Stimulated activated CD8-positive, alpha-beta memory T cell treated with anti-CD3 and anti-CD28 coated beads, Interleukin-7, amount 100 ng/mL, for 48 hours (primary cell): ENCODE measurements at regions not wholly inside any gene's neighbourhood (a gene's known extent, or its start where the extent isn't known, plus 50 kb on each side); places are given as distances from the start of the nearest gene placed in this dataset.

Experiments used
- DNase-seq, 2 donors: peaks; one replicate each; pipeline ENCODE4 v3.0.0-alpha.2; 2020; ENCODE audit warnings: low read depth in 1 of 2; ENCODE audit errors: extremely low read depth in 1 of 2

DNA sequence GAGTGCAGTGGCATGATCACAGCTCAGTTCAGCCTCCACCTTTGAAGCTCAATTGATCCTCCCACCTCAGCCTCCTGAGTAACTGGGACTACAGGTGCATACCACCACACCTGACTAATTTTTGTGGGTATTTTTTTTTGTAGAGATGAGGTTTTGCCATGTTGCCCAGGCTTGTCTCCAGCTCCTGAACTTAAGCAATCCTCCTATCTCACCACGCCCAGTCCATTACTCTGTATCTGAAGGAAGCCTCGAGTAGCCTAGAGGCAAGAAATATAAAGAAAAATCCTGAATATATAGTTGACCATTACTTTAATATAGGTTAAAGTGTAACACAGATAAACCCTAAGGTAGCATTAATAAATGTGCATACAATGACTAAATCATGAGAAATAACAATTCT, 686.8 kb upstream of the PIK3C3 start:
- no peak for DNase-seq

DNA sequence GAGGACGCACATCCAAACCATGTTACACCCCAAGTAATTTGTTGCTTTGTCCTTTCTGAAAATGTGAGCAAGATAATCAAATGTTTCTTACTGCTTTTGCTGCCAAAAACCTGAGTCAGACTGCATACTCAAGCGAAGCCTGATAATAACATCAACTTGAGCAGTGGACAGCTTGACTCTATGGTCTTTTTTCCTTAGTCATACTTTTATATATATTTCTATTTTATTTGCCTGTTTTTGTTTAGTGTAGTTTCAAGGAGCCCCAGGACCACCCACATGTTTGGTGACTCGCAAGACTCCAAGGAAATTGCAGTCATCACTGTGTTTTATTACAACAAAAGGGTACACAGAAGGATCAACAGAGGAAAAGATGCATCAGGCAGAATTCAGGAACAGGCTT, 688.4 kb upstream of the PIK3C3 start:
- no peak for DNase-seq

DNA sequence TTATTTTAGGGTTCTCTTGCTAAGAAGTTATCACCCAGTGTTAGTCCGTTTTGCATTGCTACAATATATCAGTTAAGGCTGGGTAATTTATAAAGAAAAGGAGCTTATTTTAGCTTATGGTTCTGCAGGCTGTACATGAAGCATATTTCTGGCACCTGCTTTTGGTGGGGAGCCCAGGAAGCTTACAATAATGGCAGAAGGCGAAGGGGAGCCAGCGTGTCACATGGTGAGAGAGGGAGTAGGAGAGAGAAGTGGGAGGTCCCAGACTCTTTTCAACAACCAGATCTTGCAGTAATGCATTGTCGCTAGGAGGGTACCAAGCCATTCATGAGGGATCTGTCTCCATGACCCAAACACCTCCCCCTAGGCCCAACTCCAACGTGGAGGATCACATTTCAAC, 688.8 kb upstream of the PIK3C3 start:
- no peak for DNase-seq

DNA sequence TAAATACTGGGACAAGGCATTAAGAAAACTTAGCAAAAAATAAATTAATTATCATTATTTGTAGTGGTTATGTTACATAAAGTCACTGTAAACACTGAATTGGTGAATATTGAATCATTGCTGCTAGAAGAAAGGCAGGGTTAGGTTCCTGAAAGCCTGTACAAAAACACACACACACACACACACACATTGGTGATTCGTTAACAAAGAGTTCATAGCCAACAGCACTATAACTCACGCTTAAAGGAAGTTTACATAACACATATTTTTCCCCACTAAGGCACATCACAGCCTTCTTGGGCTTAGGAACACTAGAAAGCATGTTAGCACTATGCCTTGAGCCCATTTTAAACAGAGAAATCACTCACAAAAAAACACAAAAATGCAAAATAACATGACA, 690.0 kb upstream of the PIK3C3 start:
- no peak for DNase-seq

GRCh38 chr18:41263956-41264355, 691.1 kb upstream of the PIK3C3 start:
- no peak for DNase-seq

DNA sequence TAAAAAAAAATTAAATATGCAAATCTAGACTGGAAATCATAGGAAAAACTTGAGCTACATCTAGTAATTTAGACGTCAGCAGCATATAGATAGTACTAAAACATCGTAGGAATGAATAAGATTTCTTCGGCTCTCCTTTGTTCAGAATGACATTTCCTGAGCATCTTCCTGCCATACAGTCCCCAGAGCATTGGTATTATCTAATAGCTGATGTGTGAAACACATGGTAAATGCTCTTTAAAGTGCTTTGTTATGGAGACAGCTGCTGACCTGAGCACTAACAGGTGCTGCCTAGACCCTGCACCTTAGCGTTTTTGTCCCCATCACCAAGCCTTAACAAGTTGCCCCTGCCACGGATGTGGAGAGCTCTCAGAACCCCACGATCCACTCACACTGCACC, 692.3 kb upstream of the PIK3C3 start:
- no peak for DNase-seq

GRCh38 chr18:41244591-41245037, 710.4 kb upstream of the PIK3C3 start:
- DNase-seq, result no peak

DNA sequence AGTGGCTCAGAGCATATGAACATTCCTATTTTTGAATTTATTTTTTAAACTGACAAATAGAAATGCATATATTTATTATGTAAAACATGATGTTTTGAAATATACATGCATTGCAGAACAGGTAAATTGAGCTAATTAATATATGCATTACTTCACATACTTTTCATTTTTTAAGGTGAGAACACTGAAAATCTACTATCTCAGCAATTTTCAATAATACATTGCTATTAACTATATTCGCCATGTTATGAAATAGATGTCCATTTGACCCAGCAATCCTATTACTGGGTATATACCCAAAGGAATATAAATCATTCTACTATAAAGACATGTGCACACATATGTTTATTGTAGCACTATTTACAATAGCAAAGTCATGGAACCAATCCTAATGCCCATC, 717.7 kb upstream of the PIK3C3 start:
- no peak for DNase-seq

- DNase-seq, result no peak
Measured at GRCh38 chr18:41231681-41232080, 723.4 kb upstream of the PIK3C3 start.

DNA sequence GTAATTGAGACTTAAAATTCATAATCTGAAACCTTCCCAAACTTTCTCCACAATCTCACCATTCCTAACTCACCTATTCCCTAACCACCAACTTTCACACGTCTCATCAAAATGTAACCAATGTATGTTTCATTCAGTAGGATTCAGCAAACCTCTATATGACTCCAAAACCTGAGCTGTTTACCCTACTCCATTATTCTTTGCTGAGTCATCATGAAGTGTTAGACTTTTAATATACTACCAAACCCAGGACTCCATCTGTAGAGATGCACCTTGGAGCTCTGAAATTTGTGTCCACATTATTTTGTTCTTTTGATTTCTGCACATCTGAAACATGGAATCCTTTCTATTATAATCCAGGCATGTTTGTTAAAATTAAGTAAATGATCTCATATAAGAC, 727.0 kb upstream of the PIK3C3 start:
- no peak for DNase-seq

GRCh38 chr18:41226911-41227310, 728.1 kb upstream of the PIK3C3 start:
- DNase-seq, result no peak

DNA sequence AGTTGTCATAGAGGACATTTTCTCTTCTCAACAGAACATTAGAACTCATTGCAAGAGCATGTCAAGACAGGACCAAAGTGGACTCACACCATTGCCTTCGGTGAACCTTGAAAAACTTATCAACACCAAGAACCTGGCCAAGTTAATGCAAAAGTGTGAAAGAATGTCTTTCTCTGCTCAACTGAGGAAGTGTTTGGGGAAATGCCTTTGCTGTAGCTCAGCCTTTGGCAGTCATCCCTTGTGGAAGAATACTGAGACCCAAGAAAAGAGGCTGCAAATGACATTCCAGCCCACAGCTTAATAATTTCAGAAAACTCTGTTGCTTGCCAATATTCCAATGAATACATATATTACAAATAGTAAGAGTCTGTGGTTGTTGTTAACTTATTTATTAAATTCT, 728.8 kb upstream of the PIK3C3 start:
- DNase-seq, result no peak

GRCh38 chr18:41216341-41217003, 738.6 kb upstream of the PIK3C3 start:
- DNase-seq, result no peak

DNA sequence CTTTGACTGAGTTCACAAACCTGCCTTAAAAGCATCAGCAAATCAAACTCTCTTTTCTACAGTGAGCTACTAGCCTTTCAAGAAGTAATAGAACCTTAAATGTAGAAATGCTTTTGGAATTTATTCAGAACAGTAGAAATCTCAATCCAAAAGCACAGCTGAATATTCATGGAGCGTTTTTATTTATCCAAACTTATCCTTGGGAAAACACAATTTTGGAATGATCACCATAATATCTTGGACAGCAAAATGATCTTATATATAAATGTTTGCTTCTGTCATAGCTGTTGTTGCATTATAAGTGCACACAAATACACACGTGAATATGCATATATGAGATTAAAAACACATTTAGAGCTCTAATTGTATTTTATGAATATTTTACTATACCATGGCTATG, 747.3 kb upstream of the PIK3C3 start:
- no peak for DNase-seq

DNA sequence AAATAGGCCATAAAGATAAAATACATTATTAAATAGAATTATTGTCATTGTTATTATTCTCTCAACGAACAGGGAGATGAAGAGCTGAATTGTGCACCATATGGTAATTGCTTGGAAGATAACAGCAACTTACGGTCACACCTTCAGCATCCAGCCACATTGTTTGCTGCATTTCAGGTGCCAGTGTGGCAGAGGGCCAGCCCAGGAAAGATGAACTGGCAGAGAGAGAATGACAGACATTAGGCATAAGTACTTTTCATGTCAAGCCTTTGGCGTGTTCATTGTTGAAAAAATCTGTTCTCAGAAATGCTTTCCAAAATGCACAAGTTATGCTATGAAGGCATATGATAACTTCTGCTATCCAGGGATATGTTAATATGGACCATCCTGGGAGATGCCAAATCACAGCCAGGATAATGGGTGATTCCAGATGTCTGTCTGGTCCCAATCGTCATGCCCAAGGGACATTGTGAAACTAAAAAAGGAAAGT, 748.6 kb upstream of the PIK3C3 start:
- no peak for DNase-seq

DNA sequence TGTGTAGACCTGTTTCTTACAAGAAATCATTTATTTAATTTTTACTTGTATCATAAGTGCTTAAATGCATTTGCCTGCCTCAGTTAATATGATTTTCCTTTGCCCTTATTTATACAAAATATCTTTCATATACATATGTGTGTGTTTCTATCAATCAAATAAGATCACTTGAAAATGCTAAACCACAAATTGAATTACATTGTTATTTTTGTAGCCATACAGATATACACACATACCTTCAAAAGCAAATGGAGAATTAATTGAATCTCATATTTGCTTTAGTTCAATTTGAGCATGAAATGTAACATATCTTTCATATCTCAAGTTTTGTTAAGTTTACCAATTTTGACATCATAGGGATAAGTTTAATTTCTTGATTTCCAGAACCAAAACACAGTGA, 755.8 kb upstream of the PIK3C3 start:
- DNase-seq, result no peak

- no peak for DNase-seq
Measured at GRCh38 chr18:41197967-41198366, 757.1 kb upstream of the PIK3C3 start.

DNA sequence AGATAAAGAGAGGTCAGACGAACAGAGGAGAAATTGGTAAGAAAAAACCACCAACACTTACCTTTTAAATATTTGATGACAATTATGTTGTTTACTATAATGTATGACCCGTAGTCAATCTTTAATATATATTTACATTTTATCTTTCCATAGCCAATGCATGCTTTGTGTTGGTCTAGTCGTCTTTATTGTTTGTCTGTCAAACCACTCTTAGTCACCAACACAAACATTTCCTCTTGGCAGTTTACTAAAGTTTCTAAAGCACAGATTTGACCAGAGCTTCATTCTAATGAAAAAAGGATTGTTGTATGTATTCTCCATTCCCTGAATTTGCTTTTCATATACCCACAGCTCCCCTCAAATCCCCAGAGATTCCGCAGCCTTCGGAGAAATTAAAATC, 784.7 kb upstream of the PIK3C3 start:
- no peak for DNase-seq

GRCh38 chr18:41165625-41166024, 789.4 kb upstream of the PIK3C3 start:
- DNase-seq, result no peak

DNA sequence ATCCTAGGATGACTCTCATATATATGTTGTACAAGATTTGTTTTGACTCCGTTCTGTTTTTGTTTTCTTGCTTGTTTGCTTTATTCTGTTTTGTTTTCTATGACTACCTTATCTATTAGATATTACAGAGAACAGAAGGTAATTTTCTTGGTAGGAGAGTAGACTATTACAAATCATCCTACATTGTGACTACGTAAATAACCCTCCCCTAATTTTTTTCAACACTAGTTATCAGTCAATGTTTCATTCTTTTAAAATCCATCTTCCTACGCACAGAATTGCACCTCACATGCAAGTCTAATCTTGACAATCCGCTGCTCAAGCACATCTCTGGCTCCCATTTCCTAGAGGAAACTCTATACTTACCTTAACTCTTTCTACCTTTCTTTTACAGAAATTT, 792.3 kb upstream of the PIK3C3 start:
- no peak for DNase-seq

- DNase-seq, result no peak
Measured at GRCh38 chr18:41162191-41162590, 792.8 kb upstream of the PIK3C3 start.

DNA sequence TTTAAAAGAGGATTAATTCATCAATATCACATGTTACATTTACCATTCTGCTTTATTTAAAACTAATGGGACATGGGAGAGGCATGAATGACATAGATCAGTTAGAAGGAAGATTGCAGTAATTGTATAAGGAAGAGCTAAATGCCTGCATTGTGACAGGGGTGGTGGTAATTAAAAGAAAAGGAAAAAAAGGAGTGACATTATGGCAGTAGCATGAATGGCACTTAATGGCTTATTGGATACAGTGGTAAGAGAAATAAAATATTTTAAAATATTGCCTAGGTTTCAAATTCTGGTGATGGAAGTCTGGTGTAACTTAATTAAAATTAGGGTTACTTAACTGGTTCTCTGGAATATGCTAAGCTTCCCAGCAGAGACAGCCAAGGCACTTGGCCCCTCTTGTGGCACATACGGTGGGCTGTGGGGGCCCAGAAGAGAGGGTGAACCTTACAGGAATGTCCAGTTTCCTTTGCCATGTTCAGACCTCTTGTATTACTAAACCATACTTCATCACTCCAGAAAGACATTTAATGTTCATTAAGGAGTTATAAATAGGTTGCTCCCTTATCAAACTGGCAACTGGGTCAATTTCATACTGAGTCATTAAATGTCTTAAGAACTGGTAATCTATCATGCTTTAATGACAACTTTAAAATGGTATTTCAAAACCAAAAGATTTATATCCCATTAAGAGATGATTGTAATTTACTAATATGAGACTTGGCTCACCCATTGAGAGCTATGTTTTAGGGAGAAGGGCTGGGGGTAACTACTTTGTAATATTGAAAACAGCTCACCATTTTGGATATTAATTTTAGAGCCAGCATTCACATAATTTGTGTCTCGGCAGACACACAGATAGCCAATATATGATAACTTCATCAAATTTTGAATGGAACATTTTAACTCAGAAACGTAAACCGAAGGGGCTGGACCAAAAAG, 798.9 kb upstream of the PIK3C3 start:
- no peak for DNase-seq
